Fibroblast of mammary gland (primary cell): ENCODE measurements at regions not wholly inside any gene's neighbourhood (a gene's known extent, or its start where the extent isn't known, plus 50 kb on each side); places are given as distances from the start of the nearest gene placed in this dataset.

Experiments used
- DNase-seq: peaks from one replicate; pipeline ENCODE4 v3.0.0-alpha.2; 2010; ENCODE audit warnings: low read depth
- H3K4me3 ChIP-seq: 2 replicates; pipeline ENCODE4 v1.5.1; 2011; ENCODE audit warnings: low read depth, mild to moderate bottlenecking, low read length, moderate library complexity; ENCODE audit not compliant: control insufficient read depth
- CTCF ChIP-seq: conservative IDR thresholded peaks from 2 replicates; pipeline ENCODE4 v1.5.1; 2011; ENCODE audit warnings: low read depth, low read length, inconsistent platforms; ENCODE audit not compliant: control insufficient read depth, insufficient read depth

GRCh38 chr10:57707300-57707658, 560.4 kb downstream of the IPMK start:
- TF ChIP-seq CTCF = no peak
- H3K4me3 ChIP-seq = no peak overlapping the region
- DNase-seq = no peak

- H3K4me3 ChIP-seq = no peak overlapping the region
- no peak for DNase-seq
- TF ChIP-seq CTCF = no peak
Observed at GRCh38 chr10:57706576-57707299, 561.0 kb downstream of the IPMK start.

- H3K4me3 ChIP-seq = no peak overlapping the region
- no peak for TF ChIP-seq CTCF
- DNase-seq = no peak
Observed at GRCh38 chr10:57706016-57706415, 561.7 kb downstream of the IPMK start.

- H3K4me3 ChIP-seq = no peak overlapping the region
- DNase-seq = no peak
- TF ChIP-seq CTCF = no peak
Observed at GRCh38 chr10:57699944-57700343, 567.8 kb downstream of the IPMK start.

- no peak overlapping the region for H3K4me3 ChIP-seq
- TF ChIP-seq CTCF = no peak
- DNase-seq = peak; percentile 88
Observed at GRCh38 chr10:57696641-57697040, 571.1 kb downstream of the IPMK start.

GRCh38 chr10:57694956-57695608, 572.6 kb downstream of the IPMK start:
- no peak overlapping the region for H3K4me3 ChIP-seq
- DNase-seq = peak; percentile 40
- no peak for TF ChIP-seq CTCF
